Heart right ventricle (tissue), 16 donors: ENCODE measurements at regions not wholly inside any gene's neighbourhood (a gene's known extent, or its start where the extent isn't known, plus 50 kb on each side); places are given as distances from the start of the nearest gene placed in this dataset.
"Not testable (repeated sequence)": the region's sequence is repeated elsewhere in the genome, so short reads cannot be mapped to it uniquely, and the experiment has no call there.

ENCODE experiments used
- ATAC-seq, 8 donors: fragments of 200-7000 bp; cut with Tn5 transposase; one replicate each; pipeline ENCODE4 v1.9.1; 2020; ENCODE audit warnings: mild to moderate bottlenecking in 8 of 8, moderate library complexity in 8 of 8, moderate number of reproducible peaks in 1 of 8
- DNase-seq, 2 donors: peaks; one replicate each; pipeline ENCODE4 v3.0.0-alpha.2; 2020
- H3K27ac ChIP-seq, 10 donors: fragments of 200-600 bp; sonication (generic) in 2 of 10; one replicate each; pipeline versions ENCODE4 v1.5.0 to v1.8.0; 2020 to 2022; ENCODE audit warnings: mild to moderate bottlenecking in 3 of 10
- H3K27me3 ChIP-seq, 7 donors: fragments of 200-600 bp; one replicate each; pipeline ENCODE4 v1.8.0; 2021 to 2022; ENCODE audit warnings: mild to moderate bottlenecking in 2 of 7
- H3K36me3 ChIP-seq, 9 donors: fragments of 200-600 bp; sonication (generic) in 1 of 9; one replicate each; pipeline versions ENCODE4 v1.5.0 to v1.8.0; 2020 to 2022; ENCODE audit warnings: mild to moderate bottlenecking in 2 of 9
- H3K4me1 ChIP-seq, 9 donors: fragments of 200-600 bp; sonication (generic) in 1 of 9; one replicate each; pipeline versions ENCODE4 v1.5.0 to v1.8.0; 2020 to 2022; ENCODE audit warnings: mild to moderate bottlenecking in 4 of 9
- H3K4me3 ChIP-seq, 10 donors: fragments of 200-600 bp; sonication (generic) in 2 of 10; one replicate each; pipeline versions ENCODE4 v1.5.0 to v1.8.0; 2020 to 2022; ENCODE audit warnings: mild to moderate bottlenecking in 7 of 10, moderate library complexity in 2 of 10
- H3K9me3 ChIP-seq, 11 donors: fragments of 200-600 bp in 10 of 11; sonication (generic) in 2 of 11; one replicate each; pipeline versions ENCODE4 v1.5.0 to v1.8.0; 2013 to 2022; ENCODE audit warnings: mild to moderate bottlenecking in 2 of 11, control low read depth in 1 of 11, moderate library complexity in 1 of 11
- CTCF ChIP-seq, 9 donors: fragments of 200-600 bp; sonication (generic) in 2 of 9; IDR thresholded peaks; one replicate each; pipeline versions ENCODE4 v1.5.0 to v1.8.0; 2021 to 2022; ENCODE audit warnings: antibody characterized with exemption in 9 of 9, mild to moderate bottlenecking in 5 of 9, moderate library complexity in 1 of 9
- WGBS, 2 donors: extraction: QIAGEN DNeasy Blood & Tissue Kit; methylation state at CpG; one replicate each; pipeline ENCODE4 v1.1.7; 2013; ENCODE audit warnings: inconsistent platforms in 1 of 2; 5-methylcytosine and 5-hydroxymethylcytosine counted together
- intact Hi-C, 10 donors: fragments of 100-400 bp; cut with DNase I; formaldehyde crosslinking; loops; one replicate each; pipeline versions ENCODE4 v1.11.1 to v1.14.2; 2022
- donor health status: Arrhythmogenic right ventricular cardiomyopathy.
- donor health status: ischemic (EF 13 %, LVEDD 7.1; RV severe dilation, severe dysfunction).
- donor health status: healthy with polysubstance abuse.
- donor health status: DM: no; HTN: yes; CAD: no.
- donor health status: DM: no; HTN: no; CAD: no.
- donor health status: ischemic (EF 25% LVEDD 6.9; RV normal size, moderate dysfunction).
- donor health status: ischemic (EF 25% LVEDD 5.7; RV mildly dilated, moderate dysfunction).
- donor health status: healthy.
- donor health status: DM: yes; HTN: yes; CAD: no.
- donor health status: Ischemic cardiomyopathy.
- donor health status: ischemic (EF 35%, LVEDD 5.7; RV mildly dilated, moderate dysfunction).
- donor health status: nonischemic (EF 11% LVEDD 7.7; RV severe dilation, severe dysfunction).
- donor health status: DM: yes; HTN: yes; CAD: no.
- donor health status: PGD.
- donor health status: ischemic (EF 29% LVEDD 5.4; RV normal size, mild dysfunction).
- donor health status: nonischemic (EF 23%, LVEDD 6.1; RV moderate dilation, normal function).

- ATAC-seq (no peak), DNase-seq (no peak)
- intact Hi-C loops: no loop called here
- H3K4me1 ChIP-seq: no peaks in the 10 kb centered on the region
- no peak overlapping the region for H3K4me3 ChIP-seq
- H3K27ac ChIP-seq: no peak overlapping the region
- no peak for TF ChIP-seq CTCF (IDR thresholded peaks at IDR 0.05)
- no peaks in the 10 kb centered on the region for H3K36me3 ChIP-seq
- H3K9me3 ChIP-seq: peaks cover 0 to 16% (median 0%) of the 10 kb centered on the region in 11 donors
- H3K27me3 ChIP-seq: peaks cover 0 to 23% (median 7%) of the 10 kb centered on the region in 7 donors
- 45 to 60% methylated on average over 7 of the region's 7 CpGs for WGBS, 2 donors
These were observed 133.5 kb downstream of the WNT7A start for GRCh38 chr3:13746385-13746784.

GRCh38 chr3:13745636-13746035 is 134.2 kb downstream of the WNT7A start:
- Histone ChIP-seq H3K27me3 (peaks cover 0 to 29% (median 7%) of the 10 kb centered on the region in 7 donors), H3K9me3 (peaks cover 0 to 16% (median 3%) of the 10 kb centered on the region in 11 donors), H3K4me3 (no peak overlapping the region), H3K27ac (no peak overlapping the region), H3K36me3 (no peaks in the 10 kb centered on the region), H3K4me1 (no peaks in the 10 kb centered on the region)
- ATAC-seq: no peak
- 48 to 58% methylated on average over 9 of the region's 9 CpGs for WGBS, 2 donors
- intact Hi-C loops: no loop called here
- DNase-seq: no peak
- no peak for TF ChIP-seq CTCF (IDR thresholded peaks at IDR 0.05)

DNA sequence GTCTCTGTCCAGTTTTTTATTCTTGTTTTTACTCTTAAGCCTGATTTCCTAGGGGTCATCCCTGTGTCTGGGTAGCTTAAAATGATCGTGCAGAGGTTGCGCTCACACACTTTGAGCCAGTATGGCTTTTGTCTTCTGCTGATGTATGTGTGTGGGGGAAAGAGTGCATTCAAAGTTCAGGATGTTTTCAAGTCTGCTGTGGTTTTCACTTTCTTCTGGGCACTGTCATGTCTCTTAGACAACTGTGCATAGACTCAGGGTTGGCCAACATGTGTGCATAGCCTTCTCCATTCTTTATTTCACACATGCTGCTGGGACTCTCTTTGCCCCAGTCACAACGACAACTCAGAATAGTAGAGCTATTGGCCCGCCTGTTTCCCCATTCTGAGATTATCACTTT is 139.1 kb downstream of the WNT7A start:
- H3K4me1 ChIP-seq: no peaks in the 10 kb centered on the region
- no peaks in the 10 kb centered on the region for H3K36me3 ChIP-seq
- no peak for TF ChIP-seq CTCF (IDR thresholded peaks at IDR 0.05)
- H3K27ac ChIP-seq: no peak overlapping the region
- peaks cover 0 to 45% (median 9%) of the 10 kb centered on the region in 11 donors for H3K9me3 ChIP-seq
- ATAC-seq: no peak
- no peak for DNase-seq
- WGBS, 2 donors: 83% methylated on average over 4 of the region's 4 CpGs
- H3K4me3 ChIP-seq: no peak overlapping the region
- H3K27me3 ChIP-seq: peaks cover 0 to 28% (median 3%) of the 10 kb centered on the region in 7 donors
- intact Hi-C loops: no loop called here

DNA sequence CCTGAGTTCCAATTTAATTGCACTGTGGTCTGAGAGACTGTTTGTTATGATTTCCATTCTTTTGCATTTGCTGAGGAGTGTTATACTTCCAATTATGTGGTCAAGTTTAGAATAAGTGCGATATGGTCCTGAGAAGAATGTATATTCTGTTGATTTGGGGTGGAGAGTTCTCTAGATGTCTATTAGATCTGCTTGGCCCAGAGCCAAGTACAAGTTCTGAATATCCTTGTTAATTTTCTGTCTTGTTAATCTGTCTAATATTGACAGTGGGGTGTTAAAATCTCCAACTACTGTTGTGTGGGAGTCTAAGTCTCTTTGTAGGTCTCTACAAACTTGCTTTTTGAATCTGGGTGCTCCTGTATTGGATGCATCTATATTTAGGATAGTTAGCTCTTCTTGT is 146.1 kb downstream of the WNT7A start:
- H3K4me3 ChIP-seq, H3K36me3 ChIP-seq, DNase-seq, intact Hi-C loops, ATAC-seq, H3K27ac ChIP-seq, H3K4me1 ChIP-seq: not testable (repeated sequence)
- Histone ChIP-seq H3K27me3 (peaks cover 0 to 32% (median 7%) of the 10 kb centered on the region in 7 donors), H3K9me3 (peaks cover 0 to 39% (median 9%) of the 10 kb centered on the region in 11 donors)
- WGBS, 2 donors: 89 to 90% methylated on average over 1 of the region's 1 CpG

GRCh38 chr3:13728487-13728886 is 151.4 kb downstream of the WNT7A start:
- no peak overlapping the region for H3K4me3 ChIP-seq
- H3K36me3 ChIP-seq: no peaks in the 10 kb centered on the region
- H3K27me3 ChIP-seq: peaks cover 0 to 21% (median 8%) of the 10 kb centered on the region in 7 donors
- WGBS, 2 donors: 38 to 48% methylated on average over 2 of the region's 2 CpGs
- intact Hi-C loops: no loop called here
- no peak for ATAC-seq
- no peak for DNase-seq
- H3K4me1 ChIP-seq: no peaks in the 10 kb centered on the region
- H3K27ac ChIP-seq: no peak overlapping the region
- peaks cover 0 to 21% (median 2%) of the 10 kb centered on the region in 11 donors for H3K9me3 ChIP-seq
- TF ChIP-seq CTCF (IDR thresholded peaks at IDR 0.05): no peak
